ENCODE measurements at regions not wholly inside any gene's neighbourhood (a gene's known extent, or its start where the extent isn't known, plus 50 kb on each side); places are given as distances from the start of the nearest gene placed in this dataset.
"Not testable (repeated sequence)": the region's sequence is repeated elsewhere in the genome, so short reads cannot be mapped to it uniquely, and the experiment has no call there.

DNA sequence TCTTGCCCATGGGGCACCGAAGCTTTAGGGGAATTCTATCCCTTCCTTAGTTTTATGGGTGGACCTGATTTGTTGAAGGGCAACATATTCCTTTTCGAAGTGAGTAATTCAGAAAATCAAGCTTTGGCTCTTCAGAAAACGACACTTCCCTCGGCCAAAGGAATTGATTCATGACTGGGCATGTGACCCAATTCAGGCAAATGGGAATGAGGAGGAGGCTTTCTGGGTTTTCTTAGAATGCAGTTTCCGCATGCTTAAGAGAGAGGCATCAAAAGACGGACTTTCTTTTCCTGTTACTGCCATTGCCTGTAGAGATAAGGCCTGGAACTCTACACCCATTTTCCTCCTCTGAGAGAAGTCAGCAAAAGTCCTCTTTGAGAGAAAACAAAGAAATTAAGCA lies 179.5 kb downstream of the RFPL4B start:
- CTCF ChIA-PET: interaction anchor here (1.9 kb wide), 1 partner anchor 19 kb away, joined by 4 read pairs; no protein-coding TSS in a partner anchor
- no peak for DNase-seq (ENCODE audit: extremely low spot score)
- TF ChIP-seq, protein P1, sequence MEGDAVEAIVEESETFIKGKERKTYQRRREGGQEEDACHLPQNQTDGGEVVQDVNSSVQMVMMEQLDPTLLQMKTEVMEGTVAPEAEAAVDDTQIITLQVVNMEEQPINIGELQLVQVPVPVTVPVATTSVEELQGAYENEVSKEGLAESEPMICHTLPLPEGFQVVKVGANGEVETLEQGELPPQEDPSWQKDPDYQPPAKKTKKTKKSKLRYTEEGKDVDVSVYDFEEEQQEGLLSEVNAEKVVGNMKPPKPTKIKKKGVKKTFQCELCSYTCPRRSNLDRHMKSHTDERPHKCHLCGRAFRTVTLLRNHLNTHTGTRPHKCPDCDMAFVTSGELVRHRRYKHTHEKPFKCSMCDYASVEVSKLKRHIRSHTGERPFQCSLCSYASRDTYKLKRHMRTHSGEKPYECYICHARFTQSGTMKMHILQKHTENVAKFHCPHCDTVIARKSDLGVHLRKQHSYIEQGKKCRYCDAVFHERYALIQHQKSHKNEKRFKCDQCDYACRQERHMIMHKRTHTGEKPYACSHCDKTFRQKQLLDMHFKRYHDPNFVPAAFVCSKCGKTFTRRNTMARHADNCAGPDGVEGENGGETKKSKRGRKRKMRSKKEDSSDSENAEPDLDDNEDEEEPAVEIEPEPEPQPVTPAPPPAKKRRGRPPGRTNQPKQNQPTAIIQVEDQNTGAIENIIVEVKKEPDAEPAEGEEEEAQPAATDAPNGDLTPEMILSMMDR (IDR thresholded peaks at IDR 0.05; ENCODE audit: control extremely low read depth, extremely low read depth, low read depth, missing control alignments): no peak
- POLR2A ChIA-PET: no interaction called here

DNA sequence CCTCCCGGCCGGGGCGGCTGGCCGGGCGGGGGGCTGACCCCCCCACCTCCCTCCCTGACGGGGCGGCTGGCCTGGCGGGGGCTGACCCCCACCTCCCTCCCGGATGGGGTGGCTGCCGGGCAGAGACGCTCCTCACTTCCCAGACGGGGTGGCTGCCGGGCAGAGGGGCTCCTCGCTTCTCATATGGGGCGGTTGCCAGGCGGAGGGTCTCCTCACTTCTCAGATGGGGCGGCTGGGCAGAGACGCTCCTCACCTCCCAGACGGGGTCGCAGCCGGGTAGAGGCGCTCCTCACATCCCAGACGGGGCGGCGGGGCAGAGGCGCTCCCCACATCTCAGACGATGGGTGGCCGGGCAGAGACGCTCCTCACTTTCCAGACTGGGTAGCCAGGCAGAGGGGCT lies 181.2 kb downstream of the RFPL4B start:
- DNase-seq (ENCODE audit: extremely low spot score); POLR2A ChIA-PET; CTCF ChIA-PET: not testable (repeated sequence)

DNA sequence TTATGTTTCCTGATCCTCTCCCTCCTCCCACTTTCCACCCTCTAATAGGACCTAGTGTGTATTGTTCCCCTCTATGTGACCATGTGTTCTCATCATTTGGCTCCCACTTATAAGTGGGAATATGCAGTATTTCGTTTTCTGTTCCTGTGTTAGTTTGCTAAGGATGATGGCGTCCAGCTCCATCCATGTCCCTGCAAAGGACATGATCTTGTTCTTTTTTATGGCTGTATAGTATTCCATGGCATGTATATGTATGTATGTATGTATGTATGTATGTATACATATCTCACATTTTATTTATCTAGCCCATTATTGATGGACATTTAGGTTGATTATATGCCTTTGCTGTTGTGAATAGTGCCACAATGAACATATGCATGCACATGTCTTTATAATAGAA lies 188.7 kb downstream of the RFPL4B start:
- ChIA-PET CTCF (no interaction called here), POLR2A (no interaction called here)
- TF ChIP-seq, protein P1 (IDR thresholded peaks at IDR 0.05; ENCODE audit: control extremely low read depth, extremely low read depth, low read depth, missing control alignments): no peak
- no peak for DNase-seq (ENCODE audit: extremely low spot score)

DNA sequence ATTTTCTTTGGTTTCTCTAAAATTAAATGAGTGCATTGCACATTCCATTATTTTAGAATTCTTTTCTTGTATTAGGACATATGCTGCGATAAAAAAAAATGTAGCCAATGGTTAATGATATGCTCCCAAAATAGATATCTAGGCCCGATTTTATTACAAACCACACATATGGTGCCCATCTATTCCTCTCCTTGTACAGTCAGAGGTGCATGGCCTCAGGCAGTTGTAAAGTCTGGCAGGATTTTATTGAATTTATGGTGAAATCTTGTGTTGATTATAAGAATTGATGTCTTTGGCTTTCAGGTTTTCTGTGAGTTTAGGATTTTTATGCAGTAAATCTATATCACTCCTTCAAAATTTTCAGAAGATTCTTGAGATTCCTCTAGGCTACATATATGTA lies 192.2 kb downstream of the RFPL4B start:
- POLR2A ChIA-PET: no interaction called here
- TF ChIP-seq, protein P1 (IDR thresholded peaks at IDR 0.05; ENCODE audit: control extremely low read depth, extremely low read depth, low read depth, missing control alignments): no peak
- DNase-seq (ENCODE audit: extremely low spot score): no peak
- CTCF ChIA-PET: no interaction called here

DNA sequence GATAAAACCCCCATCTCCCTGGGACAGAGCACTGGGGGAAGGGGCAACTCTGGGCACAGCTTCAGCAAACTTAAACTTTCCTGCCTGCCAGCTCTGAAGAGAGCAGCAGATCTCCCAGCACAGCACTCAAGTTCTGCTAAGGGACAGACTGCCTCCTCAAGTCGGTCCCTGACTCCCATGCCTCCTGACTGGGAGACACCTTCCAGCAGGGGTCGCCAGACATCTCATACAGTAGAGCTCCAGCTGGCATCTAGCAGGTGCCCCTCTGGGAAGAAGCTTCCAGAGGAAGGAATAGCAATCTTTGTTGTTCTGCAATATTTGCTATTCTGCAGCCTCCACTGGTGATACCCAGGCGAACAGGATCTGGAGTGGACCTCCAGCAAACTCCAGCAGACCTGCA lies 194.7 kb downstream of the RFPL4B start:
- CTCF ChIA-PET: interaction anchor here (1.6 kb wide), 1 partner anchor 11 kb away, joined by 3 read pairs; no protein-coding TSS in a partner anchor
- POLR2A ChIA-PET; DNase-seq (ENCODE audit: extremely low spot score): not testable (repeated sequence)

DNA sequence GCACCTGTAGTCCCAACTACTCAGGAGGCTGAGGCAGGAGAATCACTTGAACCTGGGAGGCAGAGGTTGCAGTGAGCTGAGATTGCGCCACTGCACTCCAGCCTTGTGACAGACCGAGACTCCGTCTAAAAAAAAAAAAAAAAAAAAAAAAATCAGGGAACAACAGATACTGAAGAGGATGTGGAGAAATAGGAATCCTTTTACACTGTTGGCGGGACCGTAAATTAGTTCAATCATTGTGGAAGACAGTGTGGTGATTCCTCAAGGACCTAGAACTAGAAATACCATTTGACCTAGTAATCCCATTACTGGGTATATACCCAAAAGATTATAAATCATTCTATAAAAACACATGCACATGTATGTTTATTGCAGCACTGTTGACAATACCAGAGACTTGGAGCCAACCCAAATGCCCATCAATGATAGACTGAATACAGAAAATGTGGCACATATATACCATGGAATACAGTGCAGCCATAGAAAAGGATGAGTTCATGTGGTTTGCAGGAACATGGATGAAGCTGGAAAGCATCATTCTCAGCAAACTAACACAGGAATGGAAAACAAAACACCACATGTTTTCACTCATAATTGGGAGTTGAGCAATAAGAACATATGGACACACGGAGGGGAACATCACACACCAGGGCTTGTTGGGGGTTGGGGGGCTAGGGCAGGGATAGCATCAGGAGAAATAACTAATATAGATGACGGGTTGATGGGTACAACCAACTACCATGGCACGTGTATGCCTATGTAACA lies 200.4 kb downstream of the RFPL4B start:
- DNase-seq (ENCODE audit: extremely low spot score): not testable (repeated sequence)

DNA sequence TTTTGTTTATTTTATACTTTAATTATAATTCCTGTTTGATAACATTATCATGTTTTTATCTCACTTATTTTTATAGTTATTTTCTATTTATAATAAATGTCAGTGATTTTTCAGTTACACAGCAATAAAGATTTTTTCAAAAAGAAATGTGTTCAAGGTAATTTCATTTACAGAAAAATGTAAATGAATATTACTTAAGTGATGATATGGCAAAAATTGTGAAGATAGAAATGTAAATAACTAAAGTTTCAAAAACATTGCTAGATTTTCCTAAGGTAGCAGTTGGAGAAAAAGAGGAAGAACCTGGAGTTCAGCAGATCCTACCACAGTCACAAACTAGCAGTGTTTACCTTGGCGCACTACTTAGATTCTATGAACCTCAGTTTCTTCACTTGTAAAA lies 202.6 kb downstream of the RFPL4B start:
- ChIA-PET CTCF (no interaction called here), POLR2A (no interaction called here)
- TF ChIP-seq, protein P1 (IDR thresholded peaks at IDR 0.05; ENCODE audit: control extremely low read depth, extremely low read depth, low read depth, missing control alignments): no peak
- no peak for DNase-seq (ENCODE audit: extremely low spot score)

More for the DNA sequence above, 200.4 kb downstream of the RFPL4B start:
- POLR2A ChIA-PET, CTCF ChIA-PET: not testable (repeated sequence)

DNA sequence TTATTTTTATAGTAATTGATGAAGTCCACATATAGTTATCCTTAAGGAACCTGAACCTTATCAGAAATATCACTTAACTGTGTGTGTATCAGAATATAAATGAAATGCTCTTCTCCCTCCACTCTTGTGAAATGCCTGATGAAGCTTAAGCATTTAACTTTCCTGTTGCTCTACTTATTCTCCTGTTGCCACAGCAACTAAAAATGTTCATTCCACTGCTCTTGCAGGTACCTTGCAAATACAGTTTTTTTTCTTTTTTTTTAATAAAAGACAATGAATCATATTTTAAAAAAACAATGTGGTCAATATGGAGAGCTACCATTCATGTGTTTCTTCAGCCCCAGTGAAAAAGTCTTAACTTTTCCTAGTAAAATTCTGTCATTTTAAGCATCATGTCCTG lies 210.3 kb downstream of the RFPL4B start:
- CTCF ChIA-PET: interaction anchor here (1.5 kb wide), 1 partner anchor 19 kb away, joined by 3 read pairs; no protein-coding TSS in a partner anchor
- TF ChIP-seq, protein P1 (IDR thresholded peaks at IDR 0.05; ENCODE audit: control extremely low read depth, extremely low read depth, low read depth, missing control alignments): no peak
- POLR2A ChIA-PET: no interaction called here

More for the DNA sequence above, 210.3 kb downstream of the RFPL4B start:
- no peak for DNase-seq (ENCODE audit: extremely low spot score)

Data from GM10248 (cell line).